B cell (primary cell): ENCODE measurements at regions not wholly inside any gene's neighbourhood (a gene's known extent, or its start where the extent isn't known, plus 50 kb on each side); places are given as distances from the start of the nearest gene placed in this dataset.

Source experiments
- ATAC-seq: fragments of 200-7000 bp; cut with Tn5 transposase; one replicate; pipeline ENCODE4 v1.10.0; 2021; ENCODE audit warnings: low read depth, mild to moderate bottlenecking, moderate number of reproducible peaks, moderate library complexity
- CTCF ChIA-PET: fragments of 350-600 bp; sonication (Branson Sonifier 250); formaldehyde crosslinking; loops from one replicate; lab custom pipeline; 2021; ENCODE audit warnings: antibody characterized with exemption, inconsistent platforms; lab: Charles Lee
- POLR2A ChIA-PET: fragments of 350-600 bp; sonication (Branson Sonifier 250); formaldehyde crosslinking; loops from one replicate; lab custom pipeline; 2021; ENCODE audit warnings: antibody characterized with exemption; lab: Charles Lee
- DNase-seq: peaks from one replicate; pipeline ENCODE4 v3.0.0; 2013
- H2AFZ ChIP-seq: 2 replicates; pipeline ENCODE4 v1.6.1; 2012; ENCODE audit warnings: mild to moderate bottlenecking, low read depth, low read length; ENCODE audit not compliant: insufficient read depth, poor library complexity, severe bottlenecking
- H3K27ac ChIP-seq, 2 donors: 1 replicate in 1 of 2; 2 replicates in 1 of 2; pipeline ENCODE4 v1.5.1; 2012 to 2013; ENCODE audit warnings: low read length in 2 of 2, mild to moderate bottlenecking in 2 of 2, moderate library complexity in 1 of 2
- H3K27me3 ChIP-seq, 4 experiments: fragments of 200-600 bp in 1 of 4; sonication (generic) in 1 of 4; replicated peaks in 1 of 4; 1 replicate in 2 of 4; 2 replicates in 2 of 4; pipeline versions ENCODE4 v1.6.1 to v1.7.0; 2013 to 2016; ENCODE audit warnings: low read length in 3 of 4, mild to moderate bottlenecking in 2 of 4, mixed read lengths in 1 of 4, moderate library complexity in 1 of 4; ENCODE audit not compliant: insufficient read depth in 4 of 4, control insufficient read depth in 3 of 4; ENCODE audit errors: control extremely low read depth in 1 of 4
- H3K36me3 ChIP-seq, 2 experiments: replicated peaks in 1 of 2; 1 replicate in 1 of 2; 2 replicates in 1 of 2; pipeline versions ENCODE4 v1.6.1 to v1.7.1; 2013; ENCODE audit warnings: low read length in 1 of 2; ENCODE audit not compliant: insufficient read depth in 2 of 2, control insufficient read depth in 1 of 2; ENCODE audit errors: control extremely low read depth in 1 of 2, extremely low read depth in 1 of 2
- H3K4me1 ChIP-seq, 2 donors: fragments of 200-600 bp in 1 of 2; sonication (generic) in 1 of 2; 1 replicate in 1 of 2; 2 replicates in 1 of 2; pipeline versions ENCODE4 v1.5.1 to v1.6.1; 2013 to 2017; ENCODE audit warnings: low read length in 2 of 2; ENCODE audit not compliant: control insufficient read depth in 2 of 2, insufficient read depth in 2 of 2
- H3K4me2 ChIP-seq: replicated peaks from 2 replicates; pipeline ENCODE3; 2012; ENCODE audit warnings: mild to moderate bottlenecking, low read depth, low read length; ENCODE audit not compliant: poor library complexity, severe bottlenecking
- H3K4me3 ChIP-seq, 5 experiments: fragments of 200-600 bp in 1 of 5; sonication (generic) in 1 of 5; 1 replicate in 3 of 5; 2 replicates in 2 of 5; pipeline versions ENCODE4 v1.5.1 to v1.7.0; 2011 to 2016; ENCODE audit warnings: low read length in 4 of 5, mild to moderate bottlenecking in 4 of 5, low read depth in 2 of 5, control low read depth in 1 of 5, moderate library complexity in 1 of 5; ENCODE audit not compliant: insufficient read depth in 1 of 5; ENCODE audit errors: control extremely low read depth in 1 of 5, extremely low read depth in 1 of 5
- H3K79me2 ChIP-seq: fragments of 200-600 bp; sonication (generic); one replicate; pipeline ENCODE4 v1.6.0; 2016; ENCODE audit warnings: low read length; ENCODE audit not compliant: control insufficient read depth, insufficient read depth
- H3K9ac ChIP-seq: fragments of 200-600 bp; sonication (generic); 2 replicates; pipeline ENCODE4 v1.6.1; 2017; ENCODE audit warnings: mild to moderate bottlenecking, low read length, moderate library complexity
- H3K9me3 ChIP-seq, 3 donors: one replicate each; pipeline versions ENCODE4 v1.6.1 to v1.7.1; 2013; ENCODE audit warnings: low read length in 2 of 3; ENCODE audit not compliant: control insufficient read depth in 2 of 3, insufficient read depth in 1 of 3; ENCODE audit errors: control extremely low read depth in 1 of 3
- H4K20me1 ChIP-seq: 2 replicates; pipeline ENCODE4 v1.6.0; 2012; ENCODE audit warnings: mild to moderate bottlenecking, low read length; ENCODE audit not compliant: insufficient read depth, control insufficient read depth, poor library complexity, severe bottlenecking
- H3K27ac Mint-ChIP-seq: one replicate; pipeline ENCODE4 v1.8.0; 2021; ENCODE audit warnings: mixed read lengths
- H3K27me3 Mint-ChIP-seq: one replicate; pipeline ENCODE4 v1.8.0; 2021; ENCODE audit warnings: mixed read lengths
- H3K4me1 Mint-ChIP-seq: one replicate; pipeline ENCODE4 v1.8.0; 2021; ENCODE audit warnings: mixed read lengths
- H3K4me3 Mint-ChIP-seq: one replicate; pipeline ENCODE4 v1.8.0; 2021; ENCODE audit warnings: mixed read lengths
- H3K9me3 Mint-ChIP-seq: one replicate; pipeline ENCODE4 v1.8.0; 2022; ENCODE audit warnings: mixed read lengths; ENCODE audit not compliant: insufficient read depth
- EZH2 ChIP-seq: IDR thresholded peaks from 2 replicates; pipeline ENCODE4 v1.6.1; 2012; ENCODE audit warnings: borderline replicate concordance, low read depth, mild to moderate bottlenecking, moderate library complexity, low read length; ENCODE audit not compliant: insufficient read depth, poor library complexity, severe bottlenecking
- WGBS: methylation state at CpG from one replicate; pipeline ENCODE4 v1.1.5; 2013; ENCODE audit warnings: missing lambda C conversion rate; ENCODE audit not compliant: insufficient coverage; 5-methylcytosine and 5-hydroxymethylcytosine counted together
- intact Hi-C: fragments of 100-400 bp; cut with micrococcal nuclease; formaldehyde crosslinking; loops from one replicate; pipeline ENCODE4 v1.10.0; 2022
- TF ChIP-seq, protein P1 (sequence below): fragments of 200-600 bp; IDR thresholded peaks from one replicate; pipeline ENCODE4 v1.8.0; 2022; ENCODE audit warnings: antibody characterized with exemption, mild to moderate bottlenecking

DNA sequence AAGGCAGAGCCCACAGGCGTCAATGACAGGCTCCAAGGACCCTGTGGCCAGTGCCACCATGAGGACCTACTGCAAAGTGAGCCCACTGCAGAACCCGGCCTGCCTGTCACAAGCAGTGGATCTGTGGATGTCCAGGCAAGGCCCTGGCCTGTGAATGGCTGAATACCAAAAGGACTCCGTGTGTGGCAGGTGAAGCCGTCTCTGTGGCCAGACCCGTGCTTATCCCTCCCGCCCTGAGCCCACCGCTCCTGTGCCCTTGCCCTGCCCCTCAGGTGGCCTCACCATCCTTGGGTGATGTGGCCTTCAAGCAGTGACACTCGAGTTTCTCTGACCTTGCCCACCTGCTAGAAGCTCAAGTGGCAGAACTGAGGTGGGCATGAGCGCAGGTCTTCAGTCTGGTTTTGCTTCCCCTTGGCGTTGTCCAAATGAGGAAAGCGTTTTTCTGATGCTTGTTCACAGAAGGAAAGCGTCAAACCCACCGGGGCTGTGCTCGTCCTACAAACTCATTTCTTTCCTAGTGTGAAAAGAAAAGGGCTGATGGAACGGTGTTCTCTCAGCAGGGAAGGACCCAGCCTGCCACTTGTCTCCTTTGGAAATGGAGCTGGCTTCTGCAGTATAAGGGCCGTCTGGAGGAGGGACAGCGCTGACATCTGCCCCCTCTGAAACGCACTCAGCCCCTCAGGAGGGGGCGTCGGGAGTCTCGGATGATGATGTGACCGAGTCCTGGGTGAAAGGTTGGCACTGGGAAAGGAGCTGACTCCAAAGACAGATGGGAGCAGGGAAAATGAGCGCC, 377.7 kb upstream of the IRX4 start:
- Histone ChIP-seq H3K79me2 (no peaks in the 10 kb centered on the region), H3K4me2 (no peak overlapping the region), H3K9ac (no peak overlapping the region), H3K4me1 (no peaks in the 10 kb centered on the region), H4K20me1 (no peaks in the 10 kb centered on the region), H3K27me3 (no peaks in the 10 kb centered on the region), H3K27ac (no peak overlapping the region), H2AFZ (no peak overlapping the region), H3K9me3 (peaks cover 0 to 42% (median 0%) of the 10 kb centered on the region in 3 donors), H3K36me3 (no peaks in the 10 kb centered on the region), H3K4me3 (no peak overlapping the region)
- Mint-ChIP-seq H3K4me3 (no peak overlapping the region), H3K27ac (no peak overlapping the region), H3K9me3 (peaks cover 2% of the 10 kb centered on the region), H3K27me3 (no peaks in the 10 kb centered on the region), H3K4me1 (no peaks in the 10 kb centered on the region)
- TF ChIP-seq, protein P1, sequence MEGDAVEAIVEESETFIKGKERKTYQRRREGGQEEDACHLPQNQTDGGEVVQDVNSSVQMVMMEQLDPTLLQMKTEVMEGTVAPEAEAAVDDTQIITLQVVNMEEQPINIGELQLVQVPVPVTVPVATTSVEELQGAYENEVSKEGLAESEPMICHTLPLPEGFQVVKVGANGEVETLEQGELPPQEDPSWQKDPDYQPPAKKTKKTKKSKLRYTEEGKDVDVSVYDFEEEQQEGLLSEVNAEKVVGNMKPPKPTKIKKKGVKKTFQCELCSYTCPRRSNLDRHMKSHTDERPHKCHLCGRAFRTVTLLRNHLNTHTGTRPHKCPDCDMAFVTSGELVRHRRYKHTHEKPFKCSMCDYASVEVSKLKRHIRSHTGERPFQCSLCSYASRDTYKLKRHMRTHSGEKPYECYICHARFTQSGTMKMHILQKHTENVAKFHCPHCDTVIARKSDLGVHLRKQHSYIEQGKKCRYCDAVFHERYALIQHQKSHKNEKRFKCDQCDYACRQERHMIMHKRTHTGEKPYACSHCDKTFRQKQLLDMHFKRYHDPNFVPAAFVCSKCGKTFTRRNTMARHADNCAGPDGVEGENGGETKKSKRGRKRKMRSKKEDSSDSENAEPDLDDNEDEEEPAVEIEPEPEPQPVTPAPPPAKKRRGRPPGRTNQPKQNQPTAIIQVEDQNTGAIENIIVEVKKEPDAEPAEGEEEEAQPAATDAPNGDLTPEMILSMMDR: no peak
- no peak for TF ChIP-seq EZH2
- intact Hi-C loops: no loop called here
- WGBS: 90% methylated on average over 23 of the region's 23 CpGs
- DNase-seq (no peak), ATAC-seq (no peak)
- ChIA-PET POLR2A (no interaction called here), CTCF (no interaction called here)

DNA sequence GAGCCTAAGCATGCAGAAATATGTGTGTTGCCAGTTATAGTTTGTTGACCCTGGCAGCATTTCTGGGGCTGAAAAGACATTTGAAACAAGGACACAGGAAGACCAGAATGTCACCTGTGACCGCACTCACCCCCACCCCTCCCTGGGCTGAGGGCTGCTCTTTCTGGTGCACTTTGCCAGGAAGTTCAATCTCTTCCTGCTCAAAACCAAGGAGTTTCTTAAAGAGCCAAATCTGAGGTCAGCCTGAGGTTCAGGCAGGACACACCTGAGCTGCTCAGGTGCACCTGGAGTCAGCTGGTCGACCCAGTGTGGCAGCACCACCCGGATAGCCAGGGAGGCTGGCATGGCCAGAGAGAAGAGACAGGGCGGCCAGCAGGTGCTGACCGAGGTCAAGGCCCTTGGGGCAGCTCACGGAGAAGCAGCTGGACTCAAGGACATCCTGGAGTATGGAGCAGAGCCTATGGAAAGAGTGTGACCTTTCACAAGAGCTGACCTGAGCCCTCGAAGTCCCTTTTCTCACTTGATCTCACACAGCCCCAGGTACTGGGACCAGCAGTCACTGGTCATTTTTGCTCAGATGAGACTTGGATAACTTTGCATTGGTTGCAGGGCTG, 376.9 kb upstream of the IRX4 start:
- no peaks in the 10 kb centered on the region for H3K27me3 Mint-ChIP-seq
- ATAC-seq: no peak
- TF ChIP-seq EZH2: no peak
- TF ChIP-seq, protein P1: no peak

More for the DNA sequence above, 376.9 kb upstream of the IRX4 start:
- H3K4me2 ChIP-seq: no peak overlapping the region
- H3K4me3 Mint-ChIP-seq: no peak overlapping the region
- peaks cover 2% of the 10 kb centered on the region for H3K9me3 Mint-ChIP-seq
- no peak overlapping the region for H3K27ac Mint-ChIP-seq
- ChIA-PET CTCF (no interaction called here), POLR2A (no interaction called here)
- 84% methylated on average over 6 of the region's 7 CpGs for WGBS
- no peak overlapping the region for H3K9ac ChIP-seq
- peaks cover 0 to 44% (median 0%) of the 10 kb centered on the region in 3 donors for H3K9me3 ChIP-seq
- no peaks in the 10 kb centered on the region for H3K4me1 Mint-ChIP-seq
- DNase-seq: no peak
- no peak overlapping the region for H2AFZ ChIP-seq
- no peaks in the 10 kb centered on the region for H3K36me3 ChIP-seq
- no peaks in the 10 kb centered on the region for H3K27me3 ChIP-seq
- no peaks in the 10 kb centered on the region for H3K4me1 ChIP-seq
- intact Hi-C loops: no loop called here
- no peaks in the 10 kb centered on the region for H3K79me2 ChIP-seq
- H3K27ac ChIP-seq: no peak overlapping the region
- H4K20me1 ChIP-seq: no peaks in the 10 kb centered on the region
- no peak overlapping the region for H3K4me3 ChIP-seq
